ENCODE measurements at regions not wholly inside any gene's neighbourhood (a gene's known extent, or its start where the extent isn't known, plus 50 kb on each side); places are given as distances from the start of the nearest gene placed in this dataset.

GRCh38 chr7:94160719-94161435 lies 156.7 kb upstream of the BET1 start (continued):
- TF ChIP-seq ETS1 (IDR thresholded peaks at IDR 0.05) = no peak
- TF ChIP-seq CTCF (conservative IDR thresholded peaks at IDR 0.05; ENCODE audit: low read depth in 2 of 2) = no peak
- TF ChIP-seq EZH2phosphoT487 (IDR thresholded peaks at IDR 0.05; ENCODE audit: unreplicated experiment) = no peak
- no peak for TF ChIP-seq EZH2 (IDR thresholded peaks at IDR 0.05; ENCODE audit: low read depth, unreplicated experiment)
- no peak for TF ChIP-seq ZNF114 (CRISPR knock-in tag; IDR thresholded peaks at IDR 0.05)
- TF ChIP-seq CREB1 (CRISPR knock-in tag; IDR thresholded peaks at IDR 0.05; ENCODE audit: low read depth) = no peak
- TF ChIP-seq NANOG (IDR thresholded peaks at IDR 0.05; ENCODE audit: borderline replicate concordance) = no peak
- no peak for TF ChIP-seq POLR2AphosphoS5 (IDR thresholded peaks at IDR 0.05; ENCODE audit: low read depth)

GRCh38 chr7:94161476-94161875 lies 157.3 kb upstream of the BET1 start:
- no peak overlapping the region for H3K4me3 Mint-ChIP-seq
- TF ChIP-seq POLR2AphosphoS5 (IDR thresholded peaks at IDR 0.05; ENCODE audit: low read depth) (no peak), EZH2 (IDR thresholded peaks at IDR 0.05; ENCODE audit: low read depth, unreplicated experiment) (no peak), ZNF114 (CRISPR knock-in tag; IDR thresholded peaks at IDR 0.05) (no peak), ETS1 (IDR thresholded peaks at IDR 0.05) (no peak), STAT1 (IDR thresholded peaks at IDR 0.05; ENCODE audit: unreplicated experiment) (no peak), NANOG (IDR thresholded peaks at IDR 0.05; ENCODE audit: borderline replicate concordance) (no peak), CREB1 (CRISPR knock-in tag; IDR thresholded peaks at IDR 0.05; ENCODE audit: low read depth) (no peak), ZNF331 (CRISPR knock-in tag; IDR thresholded peaks at IDR 0.05; ENCODE audit: low read depth) (no peak), EZH2phosphoT487 (IDR thresholded peaks at IDR 0.05; ENCODE audit: unreplicated experiment) (no peak), CTCF (conservative IDR thresholded peaks at IDR 0.05; ENCODE audit: low read depth in 2 of 2) (no peak)

More at GRCh38 chr7:94161476-94161875, 157.3 kb upstream of the BET1 start:
- H4K20me1 ChIP-seq (replicated peaks; ENCODE audit: insufficient read depth) = no peaks in the 10 kb centered on the region
- no peaks in the 10 kb centered on the region for H3K27me3 Mint-ChIP-seq (ENCODE audit: insufficient read depth, low read depth, poor library complexity)
- H3K4me2 ChIP-seq = no peak overlapping the region
- no peak overlapping the region for H3K27ac ChIP-seq (ENCODE audit: low read depth)
- H3K4me1 Mint-ChIP-seq = no peaks in the 10 kb centered on the region
- ATAC-seq (no peak), DNase-seq (ENCODE audit: low spot score) (no peak)
- H3F3A ChIP-seq (replicated peaks; ENCODE audit: low read depth) = no peaks in the 10 kb centered on the region
- no peak overlapping the region for H3K27ac Mint-ChIP-seq
- no peak overlapping the region for H3K4me3 ChIP-seq
- no peaks in the 10 kb centered on the region for H3K27me3 ChIP-seq (ENCODE audit: insufficient read depth)
- H3K4me1 ChIP-seq (ENCODE audit: insufficient read depth) = no peaks in the 10 kb centered on the region
- H3K36me3 ChIP-seq (ENCODE audit: insufficient read depth) = no peaks in the 10 kb centered on the region
- H3K36me3 Mint-ChIP-seq (ENCODE audit: low read depth) = peaks cover 8% of the 10 kb centered on the region; the same call in 2 of the 3 replicates
- no peak overlapping the region for H2AFZ ChIP-seq
- H3K9me2 ChIP-seq (ENCODE audit: insufficient read depth) = peaks cover 6% of the 10 kb centered on the region
- peaks cover 13% of the 10 kb centered on the region for H3K9me3 Mint-ChIP-seq
- H3K79me2 ChIP-seq (replicated peaks; ENCODE audit: insufficient read depth) = no peaks in the 10 kb centered on the region
